ENCODE measurements at regions not wholly inside any gene's neighbourhood (a gene's known extent, or its start where the extent isn't known, plus 50 kb on each side); places are given as distances from the start of the nearest gene placed in this dataset.

- DNase-seq (ENCODE audit: low read depth in 4 of 6, low spot score in 6 of 6): no peak
- no peaks in the 10 kb centered on the region for H3K9me3 ChIP-seq (ENCODE audit: control insufficient read depth, insufficient read depth, low read length)
- H3K27me3 ChIP-seq (ENCODE audit: control insufficient read depth, insufficient read depth, low read length): no peaks in the 10 kb centered on the region
- no peaks in the 10 kb centered on the region for H3K36me3 ChIP-seq (ENCODE audit: control insufficient read depth, insufficient read depth, low read length)
- H3K27ac ChIP-seq (ENCODE audit: low read depth, low read length): no peak overlapping the region
- H3K4me3 ChIP-seq (ENCODE audit: low read depth, low read length): no peak overlapping the region
- no peaks in the 10 kb centered on the region for H3K4me1 ChIP-seq (ENCODE audit: control insufficient read depth, insufficient read depth, low read length)
- 92% methylated on average over 4 of the region's 5 CpGs for WGBS (ENCODE audit: insufficient coverage)
These were observed 109.8 kb upstream of the AGR3 start for GRCh38 chr7:16991551-16991950.

GRCh38 chr7:16993543-16993942 is 111.8 kb upstream of the AGR3 start:
- Histone ChIP-seq H3K27me3 (ENCODE audit: control insufficient read depth, insufficient read depth, low read length) (no peaks in the 10 kb centered on the region), H3K36me3 (ENCODE audit: control insufficient read depth, insufficient read depth, low read length) (no peaks in the 10 kb centered on the region), H3K9me3 (ENCODE audit: control insufficient read depth, insufficient read depth, low read length) (peaks cover 2% of the 10 kb centered on the region), H3K27ac (ENCODE audit: low read depth, low read length) (no peak overlapping the region), H3K4me1 (ENCODE audit: control insufficient read depth, insufficient read depth, low read length) (no peaks in the 10 kb centered on the region), H3K4me3 (ENCODE audit: low read depth, low read length) (no peak overlapping the region)
- WGBS (ENCODE audit: insufficient coverage): 95% methylated on average over 2 of the region's 4 CpGs
- no peak for DNase-seq (ENCODE audit: low read depth in 4 of 6, low spot score in 6 of 6)

- DNase-seq (ENCODE audit: low read depth in 4 of 6, low spot score in 6 of 6): no peak
- Histone ChIP-seq H3K27ac (ENCODE audit: low read depth, low read length) (no peak overlapping the region), H3K9me3 (ENCODE audit: control insufficient read depth, insufficient read depth, low read length) (peaks cover 2% of the 10 kb centered on the region), H3K4me3 (ENCODE audit: low read depth, low read length) (no peak overlapping the region), H3K36me3 (ENCODE audit: control insufficient read depth, insufficient read depth, low read length) (no peaks in the 10 kb centered on the region), H3K27me3 (ENCODE audit: control insufficient read depth, insufficient read depth, low read length) (no peaks in the 10 kb centered on the region), H3K4me1 (ENCODE audit: control insufficient read depth, insufficient read depth, low read length) (no peaks in the 10 kb centered on the region)
- no CpG with 5 or more reads among the region's 1 CpG for WGBS (ENCODE audit: insufficient coverage)
These were observed 116.8 kb upstream of the AGR3 start for GRCh38 chr7:16998481-16999051.

- Histone ChIP-seq H3K4me1 (ENCODE audit: control insufficient read depth, insufficient read depth, low read length) (no peaks in the 10 kb centered on the region), H3K36me3 (ENCODE audit: control insufficient read depth, insufficient read depth, low read length) (no peaks in the 10 kb centered on the region)
- no CpG with 5 or more reads among the region's 1 CpG for WGBS (ENCODE audit: insufficient coverage)
These were observed 117.9 kb upstream of the AGR3 start for GRCh38 chr7:16999541-17000267.

GRCh38 chr7:17005271-17005670 is 123.5 kb upstream of the AGR3 start:
- Histone ChIP-seq H3K36me3 (ENCODE audit: control insufficient read depth, insufficient read depth, low read length) (no peaks in the 10 kb centered on the region), H3K27ac (ENCODE audit: low read depth, low read length) (no peak overlapping the region), H3K4me3 (ENCODE audit: low read depth, low read length) (no peak overlapping the region), H3K27me3 (ENCODE audit: control insufficient read depth, insufficient read depth, low read length) (no peaks in the 10 kb centered on the region), H3K4me1 (ENCODE audit: control insufficient read depth, insufficient read depth, low read length) (no peaks in the 10 kb centered on the region), H3K9me3 (ENCODE audit: control insufficient read depth, insufficient read depth, low read length) (no peaks in the 10 kb centered on the region)
- 100% methylated on average over 1 of the region's 4 CpGs for WGBS (ENCODE audit: insufficient coverage)
- DNase-seq (ENCODE audit: low read depth in 4 of 6, low spot score in 6 of 6): no peak

More at GRCh38 chr7:16999541-17000267, 117.9 kb upstream of the AGR3 start:
- no peak overlapping the region for H3K27ac ChIP-seq (ENCODE audit: low read depth, low read length)
- H3K9me3 ChIP-seq (ENCODE audit: control insufficient read depth, insufficient read depth, low read length): peaks cover 2% of the 10 kb centered on the region
- no peaks in the 10 kb centered on the region for H3K27me3 ChIP-seq (ENCODE audit: control insufficient read depth, insufficient read depth, low read length)
- H3K4me3 ChIP-seq (ENCODE audit: low read depth, low read length): no peak overlapping the region
- DNase-seq (ENCODE audit: low read depth in 4 of 6, low spot score in 6 of 6): no peak

GRCh38 chr7:17007841-17008240 is 126.1 kb upstream of the AGR3 start:
- no peaks in the 10 kb centered on the region for H3K9me3 ChIP-seq (ENCODE audit: control insufficient read depth, insufficient read depth, low read length)
- no peak overlapping the region for H3K4me3 ChIP-seq (ENCODE audit: low read depth, low read length)
- H3K36me3 ChIP-seq (ENCODE audit: control insufficient read depth, insufficient read depth, low read length): no peaks in the 10 kb centered on the region
- no peaks in the 10 kb centered on the region for H3K4me1 ChIP-seq (ENCODE audit: control insufficient read depth, insufficient read depth, low read length)
- no peaks in the 10 kb centered on the region for H3K27me3 ChIP-seq (ENCODE audit: control insufficient read depth, insufficient read depth, low read length)
- no peak overlapping the region for H3K27ac ChIP-seq (ENCODE audit: low read depth, low read length)
- DNase-seq (ENCODE audit: low read depth in 4 of 6, low spot score in 6 of 6): no peak
- WGBS (ENCODE audit: insufficient coverage): 100% methylated on average over 2 of the region's 2 CpGs

- Histone ChIP-seq H3K4me1 (ENCODE audit: control insufficient read depth, insufficient read depth, low read length) (no peaks in the 10 kb centered on the region), H3K27ac (ENCODE audit: low read depth, low read length) (no peak overlapping the region), H3K4me3 (ENCODE audit: low read depth, low read length) (no peak overlapping the region), H3K27me3 (ENCODE audit: control insufficient read depth, insufficient read depth, low read length) (no peaks in the 10 kb centered on the region), H3K9me3 (ENCODE audit: control insufficient read depth, insufficient read depth, low read length) (no peaks in the 10 kb centered on the region), H3K36me3 (ENCODE audit: control insufficient read depth, insufficient read depth, low read length) (no peaks in the 10 kb centered on the region)
- no peak for DNase-seq (ENCODE audit: low read depth in 4 of 6, low spot score in 6 of 6)
- 100% methylated on average over 1 of the region's 4 CpGs for WGBS (ENCODE audit: insufficient coverage)
These were observed 127.4 kb upstream of the AGR3 start for GRCh38 chr7:17009007-17009719.

GRCh38 chr7:17009933-17010332 is 128.2 kb upstream of the AGR3 start:
- WGBS (ENCODE audit: insufficient coverage): no CpG with 5 or more reads among the region's 1 CpG
- no peak overlapping the region for H3K4me3 ChIP-seq (ENCODE audit: low read depth, low read length)
- H3K4me1 ChIP-seq (ENCODE audit: control insufficient read depth, insufficient read depth, low read length): no peaks in the 10 kb centered on the region
- no peak for DNase-seq (ENCODE audit: low read depth in 4 of 6, low spot score in 6 of 6)
- no peaks in the 10 kb centered on the region for H3K27me3 ChIP-seq (ENCODE audit: control insufficient read depth, insufficient read depth, low read length)
- no peaks in the 10 kb centered on the region for H3K36me3 ChIP-seq (ENCODE audit: control insufficient read depth, insufficient read depth, low read length)
- no peak overlapping the region for H3K27ac ChIP-seq (ENCODE audit: low read depth, low read length)
- H3K9me3 ChIP-seq (ENCODE audit: control insufficient read depth, insufficient read depth, low read length): no peaks in the 10 kb centered on the region

GRCh38 chr7:17010637-17011300 is 129.0 kb upstream of the AGR3 start:
- H3K27me3 ChIP-seq (ENCODE audit: control insufficient read depth, insufficient read depth, low read length): no peaks in the 10 kb centered on the region
- WGBS (ENCODE audit: insufficient coverage): 80% methylated on average over 1 of the region's 2 CpGs
- H3K36me3 ChIP-seq (ENCODE audit: control insufficient read depth, insufficient read depth, low read length): no peaks in the 10 kb centered on the region
- DNase-seq (ENCODE audit: low read depth in 4 of 6, low spot score in 6 of 6): no peak
- H3K9me3 ChIP-seq (ENCODE audit: control insufficient read depth, insufficient read depth, low read length): no peaks in the 10 kb centered on the region
- H3K4me3 ChIP-seq (ENCODE audit: low read depth, low read length): no peak overlapping the region
- H3K27ac ChIP-seq (ENCODE audit: low read depth, low read length): no peak overlapping the region
- no peaks in the 10 kb centered on the region for H3K4me1 ChIP-seq (ENCODE audit: control insufficient read depth, insufficient read depth, low read length)

Measured in spinal cord (tissue), 9 donors.